ENCODE measurements at regions not wholly inside any gene's neighbourhood (a gene's known extent, or its start where the extent isn't known, plus 50 kb on each side); places are given as distances from the start of the nearest gene placed in this dataset.

- no peak for TF ChIP-seq EP300 (IDR thresholded peaks at IDR 0.05; ENCODE audit: borderline replicate concordance in 1 of 2, low read depth in 1 of 2, low read length in 1 of 2)
- TF ChIP-seq CTCF (IDR thresholded peaks at IDR 0.05), result no peak
- no peak for TF ChIP-seq GATA2 (CRISPR knock-in tag; IDR thresholded peaks at IDR 0.05)
- TF ChIP-seq GABPA (IDR thresholded peaks at IDR 0.05; ENCODE audit: low read depth), result no peak
- no peak for TF ChIP-seq TEAD4 (IDR thresholded peaks at IDR 0.05; ENCODE audit: borderline replicate concordance, insufficient read depth)
- TF ChIP-seq, protein P1, sequence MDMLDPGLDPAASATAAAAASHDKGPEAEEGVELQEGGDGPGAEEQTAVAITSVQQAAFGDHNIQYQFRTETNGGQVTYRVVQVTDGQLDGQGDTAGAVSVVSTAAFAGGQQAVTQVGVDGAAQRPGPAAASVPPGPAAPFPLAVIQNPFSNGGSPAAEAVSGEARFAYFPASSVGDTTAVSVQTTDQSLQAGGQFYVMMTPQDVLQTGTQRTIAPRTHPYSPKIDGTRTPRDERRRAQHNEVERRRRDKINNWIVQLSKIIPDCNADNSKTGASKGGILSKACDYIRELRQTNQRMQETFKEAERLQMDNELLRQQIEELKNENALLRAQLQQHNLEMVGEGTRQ (IDR thresholded peaks at IDR 0.05; ENCODE audit: borderline replicate concordance, low read depth, low read length), result no peak
- TF ChIP-seq, protein P2, sequence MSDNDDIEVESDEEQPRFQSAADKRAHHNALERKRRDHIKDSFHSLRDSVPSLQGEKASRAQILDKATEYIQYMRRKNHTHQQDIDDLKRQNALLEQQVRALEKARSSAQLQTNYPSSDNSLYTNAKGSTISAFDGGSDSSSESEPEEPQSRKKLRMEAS (IDR thresholded peaks at IDR 0.05; ENCODE audit: low read depth), result no peak
- TF ChIP-seq POLR2AphosphoS5 (IDR thresholded peaks at IDR 0.05; ENCODE audit: low read depth, low read length), result no peak
- no peak for TF ChIP-seq REST (IDR thresholded peaks at IDR 0.05; ENCODE audit: low read depth, low read length)
- no peak for TF ChIP-seq YY1 (IDR thresholded peaks at IDR 0.05; ENCODE audit: low read depth)
These were observed 59.6 kb upstream of the LTBP1 start for GRCh38 chr2:32887125-32887524.
